NCI-H128 (cell line): ENCODE measurements at regions not wholly inside any gene's neighbourhood (a gene's known extent, or its start where the extent isn't known, plus 50 kb on each side); places are given as distances from the start of the nearest gene placed in this dataset.
A peak's percentile ranks its signal among the peaks of the same experiment; 100 is the strongest.

Source experiments
- DNase-seq: peaks from one replicate; lab custom pipeline; 2025; ENCODE audit not compliant: unreplicated experiment; lab: John Stamatoyannopoulos, UW

- peak; percentile 73 for DNase-seq
These were observed 290.0 kb downstream of the ACTL7B start for GRCh38 chr9:108565651-108566378.

GRCh38 chr9:108562176-108562575 is 293.6 kb downstream of the ACTL7B start:
- no peak for DNase-seq

- DNase-seq: no peak
These were observed 296.4 kb downstream of the ACTL7B start for GRCh38 chr9:108559432-108559831.

GRCh38 chr9:108554831-108555230 is 301.0 kb downstream of the ACTL7B start:
- no peak for DNase-seq

- no peak for DNase-seq
These were observed 302.6 kb downstream of the ACTL7B start for GRCh38 chr9:108553111-108553635.

- no peak for DNase-seq
These were observed 303.2 kb downstream of the ACTL7B start for GRCh38 chr9:108552459-108553040.

- DNase-seq: no peak
These were observed 304.6 kb downstream of the ACTL7B start for GRCh38 chr9:108551030-108551841.

GRCh38 chr9:108550106-108550505 is 305.7 kb downstream of the ACTL7B start:
- no peak for DNase-seq

GRCh38 chr9:108549184-108549583 is 306.6 kb downstream of the ACTL7B start:
- DNase-seq: no peak

- DNase-seq: no peak
These were observed 308.2 kb downstream of the ACTL7B start for GRCh38 chr9:108547411-108548135.

- DNase-seq: no peak
These were observed 309.6 kb downstream of the ACTL7B start for GRCh38 chr9:108546215-108546614.

GRCh38 chr9:108545436-108545835 is 310.4 kb downstream of the ACTL7B start:
- no peak for DNase-seq

GRCh38 chr9:108544866-108545265 is 310.9 kb downstream of the ACTL7B start:
- DNase-seq: no peak

- DNase-seq: no peak
These were observed 312.5 kb downstream of the ACTL7B start for GRCh38 chr9:108543251-108543778.

GRCh38 chr9:108537756-108538155 is 318.0 kb downstream of the ACTL7B start:
- no peak for DNase-seq

- DNase-seq: no peak
These were observed 318.8 kb downstream of the ACTL7B start for GRCh38 chr9:108536836-108537601.

GRCh38 chr9:108535526-108535925 is 320.3 kb downstream of the ACTL7B start:
- DNase-seq: no peak

- DNase-seq: no peak
These were observed 321.0 kb downstream of the ACTL7B start for GRCh38 chr9:108534741-108535140.

- DNase-seq: no peak
These were observed 325.6 kb downstream of the ACTL7B start for GRCh38 chr9:108530141-108530540.

- DNase-seq: no peak
These were observed 327.6 kb downstream of the ACTL7B start for GRCh38 chr9:108528231-108528630.
